Activated CD8-positive, alpha-beta memory T cell treated with anti-CD3 and anti-CD28 coated beads, Interleukin-2, amount 10 ng/mL, durations not matched to agents 7 days and 5 days (primary cell): ENCODE measurements at regions not wholly inside any gene's neighbourhood (a gene's known extent, or its start where the extent isn't known, plus 50 kb on each side); places are given as distances from the start of the nearest gene placed in this dataset.
"Not testable (repeated sequence)": the region's sequence is repeated elsewhere in the genome, so short reads cannot be mapped to it uniquely, and the experiment has no call there.

Source experiments
- ATAC-seq: fragments of 150-1000 bp; cut with Tn5 transposase; one replicate; pipeline ENCODE4 v1.10.0; 2021; ENCODE audit warnings: moderate library complexity
- CTCF ChIA-PET: fragments of 350-600 bp; sonication (Branson Sonifier 250); formaldehyde crosslinking; loops from one replicate; lab custom pipeline; 2021; ENCODE audit warnings: antibody characterized with exemption; lab: Charles Lee
- DNase-seq: peaks from one replicate; pipeline ENCODE4 v3.0.0-alpha.2; 2020
- H3K27ac Mint-ChIP-seq: one replicate; pipeline ENCODE4 v1.8.0; 2021; ENCODE audit warnings: mild to moderate bottlenecking, mixed read lengths
- H3K27me3 Mint-ChIP-seq: one replicate; pipeline ENCODE4 v1.8.0; 2021; ENCODE audit warnings: mixed read lengths
- H3K36me3 Mint-ChIP-seq: one replicate; pipeline ENCODE4 v1.8.0; 2021; ENCODE audit warnings: mild to moderate bottlenecking, mixed read lengths
- H3K4me1 Mint-ChIP-seq: one replicate; pipeline ENCODE4 v1.8.0; 2021; ENCODE audit warnings: mixed read lengths
- H3K4me3 Mint-ChIP-seq: one replicate; pipeline ENCODE4 v1.8.0; 2021; ENCODE audit warnings: mild to moderate bottlenecking, moderate library complexity, mixed read lengths
- H3K9me3 Mint-ChIP-seq: one replicate; pipeline ENCODE4 v1.8.0; 2022; ENCODE audit warnings: low read depth, mixed read lengths

DNA sequence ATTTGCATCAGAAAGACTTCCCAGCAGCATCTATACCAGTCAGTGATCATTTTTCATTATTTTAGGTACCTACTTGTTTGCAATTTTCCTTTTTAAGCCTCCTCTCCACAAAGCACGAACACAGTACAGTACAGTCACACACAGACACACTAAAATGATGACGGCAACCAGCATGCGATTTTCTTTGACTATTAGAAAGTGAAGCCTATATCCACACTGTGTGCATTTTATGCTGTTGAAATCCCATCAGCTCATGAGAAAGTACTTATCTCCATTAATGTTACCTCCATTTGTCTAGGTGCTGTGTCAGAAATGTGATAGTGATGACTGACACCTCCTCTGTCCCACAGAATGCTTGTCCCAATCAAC, 294.7 kb upstream of the MEIS2 start:
- no peak overlapping the region for H3K27ac Mint-ChIP-seq
- H3K36me3 Mint-ChIP-seq, result no peaks in the 10 kb centered on the region
- H3K4me3 Mint-ChIP-seq, result no peak overlapping the region
- peaks cover 13% of the 10 kb centered on the region for H3K9me3 Mint-ChIP-seq
- ATAC-seq (no peak), DNase-seq (no peak)
- no peaks in the 10 kb centered on the region for H3K4me1 Mint-ChIP-seq
- CTCF ChIA-PET, result no interaction called here
- no peaks in the 10 kb centered on the region for H3K27me3 Mint-ChIP-seq

DNA sequence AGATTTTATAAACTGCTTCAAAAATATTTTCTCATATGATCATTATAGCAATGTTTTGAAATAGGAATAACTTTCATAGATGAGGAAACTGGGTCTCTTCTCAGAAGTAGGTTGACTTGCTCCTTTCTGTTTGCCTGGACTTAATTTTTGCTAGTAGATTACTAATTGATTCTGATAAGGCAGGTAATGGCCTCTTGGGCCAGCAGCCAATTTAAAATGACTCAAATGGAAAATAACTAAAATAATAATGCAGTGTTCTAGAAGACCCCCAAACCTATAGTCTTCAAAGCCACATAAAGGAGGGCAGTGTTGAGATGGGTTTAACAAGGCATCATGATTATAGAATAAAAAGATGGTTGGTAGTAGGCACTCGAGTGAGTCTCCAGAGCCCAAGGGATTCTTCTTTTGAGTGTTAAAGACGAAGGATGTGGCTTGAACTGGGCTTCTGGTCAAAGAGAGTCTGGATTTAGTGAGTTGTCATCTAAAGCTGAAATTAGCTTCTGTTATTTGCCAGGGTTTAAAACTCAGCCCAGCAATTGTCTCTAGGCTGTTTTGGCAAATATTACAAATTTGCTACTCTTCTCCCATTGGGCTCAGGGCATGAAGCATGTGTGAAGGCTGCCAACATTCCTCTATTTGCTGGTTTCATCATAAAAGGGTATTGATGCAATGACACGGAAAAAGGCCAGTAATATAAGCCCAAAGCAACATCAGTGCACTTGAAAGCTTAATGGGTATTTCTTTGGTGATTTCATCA, 297.1 kb upstream of the MEIS2 start:
- Mint-ChIP-seq H3K36me3 (no peaks in the 10 kb centered on the region), H3K27ac (no peak overlapping the region), H3K4me1 (no peaks in the 10 kb centered on the region), H3K27me3 (no peaks in the 10 kb centered on the region), H3K9me3 (peaks cover 8% of the 10 kb centered on the region), H3K4me3 (no peak overlapping the region)
- ATAC-seq (no peak), DNase-seq (no peak)
- CTCF ChIA-PET, result no interaction called here

- Mint-ChIP-seq H3K4me3 (no peak overlapping the region), H3K27ac (no peak overlapping the region), H3K9me3 (peaks cover 2% of the 10 kb centered on the region), H3K4me1 (no peaks in the 10 kb centered on the region), H3K27me3 (no peaks in the 10 kb centered on the region), H3K36me3 (no peaks in the 10 kb centered on the region)
- ATAC-seq (no peak), DNase-seq (no peak)
- CTCF ChIA-PET, result no interaction called here
Measured at GRCh38 chr15:37416103-37416502, 315.8 kb upstream of the MEIS2 start.

GRCh38 chr15:37425541-37425940, 325.2 kb upstream of the MEIS2 start:
- DNase-seq (no peak), ATAC-seq (no peak)
- no peaks in the 10 kb centered on the region for H3K27me3 Mint-ChIP-seq
- H3K4me1 Mint-ChIP-seq, result no peaks in the 10 kb centered on the region
- H3K9me3 Mint-ChIP-seq, result peaks cover 8% of the 10 kb centered on the region
- H3K4me3 Mint-ChIP-seq, result no peak overlapping the region
- no peaks in the 10 kb centered on the region for H3K36me3 Mint-ChIP-seq
- no peak overlapping the region for H3K27ac Mint-ChIP-seq
- CTCF ChIA-PET, result no interaction called here

- DNase-seq, H3K27me3 Mint-ChIP-seq, H3K4me3 Mint-ChIP-seq, CTCF ChIA-PET, H3K36me3 Mint-ChIP-seq, H3K9me3 Mint-ChIP-seq, H3K4me1 Mint-ChIP-seq, H3K27ac Mint-ChIP-seq, ATAC-seq: not testable (repeated sequence)
Measured at GRCh38 chr15:37427393-37427792, 327.0 kb upstream of the MEIS2 start.

DNA sequence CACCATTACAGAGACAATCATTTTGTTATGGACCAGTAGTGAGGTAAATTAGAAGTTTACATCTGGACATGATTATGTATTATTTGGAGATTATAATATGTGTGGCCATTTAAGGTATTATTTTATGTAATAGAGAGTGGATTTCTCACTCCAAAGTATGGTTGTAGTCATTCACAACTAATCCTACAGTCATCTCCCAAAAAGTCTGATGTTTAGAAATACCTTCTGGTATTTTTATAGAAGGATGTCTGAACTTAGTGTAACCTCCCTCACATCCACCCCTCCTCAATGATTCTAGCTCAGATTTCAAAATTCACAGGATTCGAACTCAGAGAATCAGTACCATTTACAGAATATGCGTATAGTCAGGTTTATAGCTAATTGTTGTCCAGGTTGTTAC, 346.6 kb upstream of the MEIS2 start:
- H3K36me3 Mint-ChIP-seq, result no peaks in the 10 kb centered on the region
- ATAC-seq (no peak), DNase-seq (no peak)
- no peak overlapping the region for H3K4me3 Mint-ChIP-seq
- no peaks in the 10 kb centered on the region for H3K27me3 Mint-ChIP-seq
- CTCF ChIA-PET, result no interaction called here
- H3K4me1 Mint-ChIP-seq, result no peaks in the 10 kb centered on the region
- peaks cover 6% of the 10 kb centered on the region for H3K9me3 Mint-ChIP-seq
- no peak overlapping the region for H3K27ac Mint-ChIP-seq

DNA sequence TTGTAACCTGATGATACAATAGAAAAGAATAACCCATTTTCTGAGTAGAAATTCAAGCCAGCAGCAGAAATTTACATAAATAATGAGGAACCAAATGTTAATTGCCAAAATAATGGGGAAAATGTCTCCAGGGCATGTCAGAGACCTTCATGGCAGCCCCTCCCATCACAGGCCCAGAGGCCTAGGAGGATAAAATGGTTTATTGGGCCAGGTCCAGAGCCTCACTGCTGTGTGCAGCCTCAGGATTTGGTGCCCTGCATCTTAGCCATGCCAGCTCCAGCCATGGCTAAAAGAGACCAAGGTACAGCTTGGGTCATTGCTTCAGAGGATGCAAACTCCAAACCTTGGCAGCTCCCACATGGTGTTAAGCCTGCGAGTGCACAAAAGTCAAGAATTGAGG, 352.1 kb upstream of the MEIS2 start:
- Mint-ChIP-seq H3K4me1 (no peaks in the 10 kb centered on the region), H3K27me3 (no peaks in the 10 kb centered on the region), H3K9me3 (peaks cover 20% of the 10 kb centered on the region), H3K36me3 (no peaks in the 10 kb centered on the region), H3K4me3 (no peak overlapping the region), H3K27ac (no peak overlapping the region)
- CTCF ChIA-PET, result no interaction called here
- DNase-seq, result no peak
- ATAC-seq, result no peak

- no peaks in the 10 kb centered on the region for H3K27me3 Mint-ChIP-seq
- H3K4me3 Mint-ChIP-seq, result no peak overlapping the region
- no peaks in the 10 kb centered on the region for H3K36me3 Mint-ChIP-seq
- ATAC-seq (no peak), DNase-seq (no peak)
- no peak overlapping the region for H3K27ac Mint-ChIP-seq
- H3K9me3 Mint-ChIP-seq, result peaks cover 5% of the 10 kb centered on the region
- H3K4me1 Mint-ChIP-seq, result no peaks in the 10 kb centered on the region
- CTCF ChIA-PET, result no interaction called here
Measured at GRCh38 chr15:37480482-37480881, 380.1 kb upstream of the MEIS2 start.

DNA sequence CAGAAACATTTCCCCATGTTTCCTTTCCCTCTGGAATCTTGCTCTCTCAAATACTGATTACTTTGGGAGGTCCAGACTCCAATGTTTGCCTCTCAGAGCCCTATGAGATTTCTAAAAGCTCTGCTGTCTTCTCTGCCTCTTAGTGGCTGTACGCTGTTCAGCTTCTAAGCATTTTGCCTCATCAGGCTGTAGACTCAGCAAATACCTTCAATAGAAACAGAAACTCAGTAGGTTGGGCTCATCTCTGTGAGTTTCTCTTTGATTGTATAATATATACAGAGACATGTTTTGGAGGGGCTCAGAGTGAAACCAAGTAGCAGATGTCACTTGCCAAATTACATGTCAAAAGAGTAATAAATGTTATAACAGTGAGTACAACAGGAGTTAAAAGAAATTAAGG, 380.8 kb upstream of the MEIS2 start:
- no peak overlapping the region for H3K4me3 Mint-ChIP-seq
- no peaks in the 10 kb centered on the region for H3K27me3 Mint-ChIP-seq
- CTCF ChIA-PET, result no interaction called here
- no peaks in the 10 kb centered on the region for H3K36me3 Mint-ChIP-seq
- no peaks in the 10 kb centered on the region for H3K4me1 Mint-ChIP-seq
- no peak for ATAC-seq
- H3K9me3 Mint-ChIP-seq, result peaks cover 5% of the 10 kb centered on the region
- DNase-seq, result no peak
- no peak overlapping the region for H3K27ac Mint-ChIP-seq

DNA sequence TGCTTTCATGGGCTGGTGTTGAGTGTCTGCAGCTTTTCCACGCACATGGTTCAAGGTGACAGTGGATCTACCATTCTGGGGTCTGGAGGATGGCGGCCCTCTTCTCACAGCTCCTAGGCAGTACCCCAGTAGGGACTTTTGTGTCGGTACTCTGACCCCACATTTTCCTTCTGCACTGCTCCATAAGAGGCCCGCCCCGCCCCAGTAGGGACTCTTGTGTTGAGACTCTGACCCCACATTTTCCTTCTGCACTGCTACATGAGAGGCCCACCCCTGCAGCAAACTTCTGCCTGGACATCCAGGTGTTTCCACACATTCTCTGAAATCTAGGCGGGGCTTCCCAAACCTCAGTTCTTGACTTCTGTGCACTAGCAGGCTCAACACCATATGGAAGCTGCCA, 383.4 kb upstream of the MEIS2 start:
- DNase-seq (no peak), ATAC-seq (no peak)
- Mint-ChIP-seq H3K9me3 (peaks cover 5% of the 10 kb centered on the region), H3K27ac (no peak overlapping the region), H3K4me3 (no peak overlapping the region), H3K4me1 (no peaks in the 10 kb centered on the region), H3K36me3 (no peaks in the 10 kb centered on the region), H3K27me3 (no peaks in the 10 kb centered on the region)
- CTCF ChIA-PET, result no interaction called here

DNA sequence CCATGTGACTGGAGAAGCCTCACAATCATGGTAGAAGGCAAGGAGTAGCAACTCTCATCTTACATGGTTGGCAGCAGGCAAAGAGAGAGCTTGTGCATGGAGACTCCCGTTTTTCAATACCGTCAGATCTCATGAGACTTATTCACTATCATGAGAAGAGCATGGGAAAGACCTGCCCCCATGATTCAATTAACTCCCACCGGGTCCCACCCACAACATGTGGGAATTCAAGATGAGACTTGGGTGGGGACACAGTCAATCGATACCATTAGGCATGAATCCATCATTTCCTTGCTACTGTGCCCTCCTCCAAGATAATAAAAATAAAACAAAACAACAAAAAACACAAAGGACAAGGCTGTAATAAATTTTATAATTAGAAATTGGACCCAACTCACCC, 384.7 kb upstream of the MEIS2 start:
- no peaks in the 10 kb centered on the region for H3K36me3 Mint-ChIP-seq
- H3K4me1 Mint-ChIP-seq, result no peaks in the 10 kb centered on the region
- no peak overlapping the region for H3K4me3 Mint-ChIP-seq
- no peak for DNase-seq
- CTCF ChIA-PET, result no interaction called here
- no peaks in the 10 kb centered on the region for H3K27me3 Mint-ChIP-seq
- peaks cover 10% of the 10 kb centered on the region for H3K9me3 Mint-ChIP-seq
- no peak for ATAC-seq
- no peak overlapping the region for H3K27ac Mint-ChIP-seq

GRCh38 chr15:37490707-37491106, 390.4 kb upstream of the MEIS2 start:
- Mint-ChIP-seq H3K4me1 (no peaks in the 10 kb centered on the region), H3K4me3 (no peak overlapping the region), H3K27me3 (no peaks in the 10 kb centered on the region), H3K9me3 (peaks cover 6% of the 10 kb centered on the region), H3K27ac (no peak overlapping the region), H3K36me3 (no peaks in the 10 kb centered on the region)
- ATAC-seq, result no peak
- CTCF ChIA-PET, result interaction anchor here (0.7 kb wide), 1 partner anchor 682 kb away, joined by 3 read pairs; no protein-coding TSS in a partner anchor
- no peak for DNase-seq

DNA sequence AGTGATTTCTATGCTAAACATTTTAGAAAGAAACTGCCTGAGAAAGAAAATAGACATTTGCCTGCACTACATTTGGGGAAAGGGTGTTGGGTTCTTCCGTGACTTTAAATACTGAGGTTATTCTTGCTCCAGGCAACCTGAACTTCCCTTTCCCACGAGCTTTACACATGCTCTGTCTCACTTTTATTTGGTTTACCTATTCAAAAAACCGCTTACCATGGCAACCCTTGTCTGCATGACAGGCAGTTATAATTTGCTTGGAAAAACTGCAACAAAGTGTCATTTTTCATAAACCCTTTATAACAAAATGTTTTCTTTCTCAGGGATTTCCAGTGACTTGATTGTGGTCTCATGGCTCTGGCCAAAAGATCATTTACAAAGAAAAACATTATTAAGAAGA, 416.3 kb upstream of the MEIS2 start:
- Mint-ChIP-seq H3K9me3 (peaks cover 6% of the 10 kb centered on the region), H3K4me1 (no peaks in the 10 kb centered on the region), H3K27ac (no peak overlapping the region), H3K4me3 (no peak overlapping the region), H3K27me3 (no peaks in the 10 kb centered on the region), H3K36me3 (no peaks in the 10 kb centered on the region)
- ATAC-seq (no peak), DNase-seq (no peak)
- CTCF ChIA-PET, result no interaction called here

GRCh38 chr15:37517191-37517895, 417.0 kb upstream of the MEIS2 start:
- peaks cover 5% of the 10 kb centered on the region for H3K9me3 Mint-ChIP-seq
- no peak overlapping the region for H3K4me3 Mint-ChIP-seq
- H3K4me1 Mint-ChIP-seq, result no peaks in the 10 kb centered on the region
- H3K27me3 Mint-ChIP-seq, result no peaks in the 10 kb centered on the region
- DNase-seq (no peak), ATAC-seq (no peak)
- CTCF ChIA-PET, result no interaction called here
- H3K36me3 Mint-ChIP-seq, result no peaks in the 10 kb centered on the region
- no peak overlapping the region for H3K27ac Mint-ChIP-seq
